Left ventricle myocardium inferior (tissue), 1 donor: ENCODE measurements at regions not wholly inside any gene's neighbourhood (a gene's known extent, or its start where the extent isn't known, plus 50 kb on each side); places are given as distances from the start of the nearest gene placed in this dataset.
"Not testable (repeated sequence)": the region's sequence is repeated elsewhere in the genome, so short reads cannot be mapped to it uniquely, and the experiment has no call there.

Experiments
- DNase-seq: peaks from one replicate; pipeline ENCODE4 v3.0.0-alpha.2; 2020
- H3K27ac ChIP-seq: fragments of 200-600 bp; replicated peaks from 2 replicates; pipeline ENCODE4 v1.8.0; 2021
- H3K27me3 ChIP-seq: fragments of 200-600 bp; 2 replicates; pipeline ENCODE4 v1.8.0; 2021; ENCODE audit warnings: low read depth
- H3K36me3 ChIP-seq: fragments of 200-600 bp; 2 replicates; pipeline ENCODE4 v1.8.0; 2021
- H3K4me1 ChIP-seq: fragments of 200-600 bp; 2 replicates; pipeline ENCODE4 v1.8.0; 2021
- H3K4me3 ChIP-seq: fragments of 200-600 bp; 2 replicates; pipeline ENCODE4 v1.8.0; 2021; ENCODE audit warnings: mild to moderate bottlenecking, moderate library complexity
- H3K9me3 ChIP-seq: fragments of 200-600 bp; replicated peaks from 2 replicates; pipeline ENCODE4 v1.8.0; 2021
- CTCF ChIP-seq: fragments of 200-600 bp; IDR thresholded peaks from 2 replicates; pipeline ENCODE4 v1.8.0; 2021; ENCODE audit warnings: antibody characterized with exemption, mild to moderate bottlenecking, borderline replicate concordance
- intact Hi-C: fragments of 100-400 bp; cut with micrococcal nuclease; formaldehyde crosslinking; loops from one replicate; pipeline ENCODE4 v1.11.0; 2022
- donor health status: DM: no; HTN: yes; CAD: no; lungs with severe emphysema.

- H3K4me1 ChIP-seq, result no peaks in the 10 kb centered on the region
- TF ChIP-seq CTCF, result no peak
- intact Hi-C loops, result no loop called here
- no peak overlapping the region for H3K4me3 ChIP-seq
- H3K9me3 ChIP-seq, result peaks cover 9% of the 10 kb centered on the region
- no peaks in the 10 kb centered on the region for H3K36me3 ChIP-seq
- no peak overlapping the region for H3K27ac ChIP-seq
- DNase-seq, result no peak
- peaks cover 64% of the 10 kb centered on the region for H3K27me3 ChIP-seq
Observed at GRCh38 chr22:49392247-49392646, 435.4 kb downstream of the BRD1 start.

GRCh38 chr22:49391436-49391835, 436.2 kb downstream of the BRD1 start:
- Histone ChIP-seq H3K36me3 (no peaks in the 10 kb centered on the region), H3K9me3 (peaks cover 9% of the 10 kb centered on the region), H3K27me3 (peaks cover 56% of the 10 kb centered on the region), H3K4me1 (no peaks in the 10 kb centered on the region), H3K4me3 (no peak overlapping the region), H3K27ac (no peak overlapping the region)
- DNase-seq, result no peak
- intact Hi-C loops, result no loop called here
- no peak for TF ChIP-seq CTCF

- Histone ChIP-seq H3K36me3 (no peaks in the 10 kb centered on the region), H3K9me3 (peaks cover 9% of the 10 kb centered on the region), H3K4me1 (no peaks in the 10 kb centered on the region), H3K27ac (no peak overlapping the region), H3K27me3 (peaks cover 52% of the 10 kb centered on the region), H3K4me3 (no peak overlapping the region)
- DNase-seq, result no peak
- intact Hi-C loops, result no loop called here
- no peak for TF ChIP-seq CTCF
Observed at GRCh38 chr22:49390954-49391353, 436.7 kb downstream of the BRD1 start.

- intact Hi-C loops, H3K36me3 ChIP-seq, H3K4me1 ChIP-seq, H3K27ac ChIP-seq, DNase-seq, H3K9me3 ChIP-seq, H3K4me3 ChIP-seq: not testable (repeated sequence)
- H3K27me3 ChIP-seq, result peaks cover 48% of the 10 kb centered on the region
Observed at GRCh38 chr22:49383909-49384308, 443.8 kb downstream of the BRD1 start.

DNA sequence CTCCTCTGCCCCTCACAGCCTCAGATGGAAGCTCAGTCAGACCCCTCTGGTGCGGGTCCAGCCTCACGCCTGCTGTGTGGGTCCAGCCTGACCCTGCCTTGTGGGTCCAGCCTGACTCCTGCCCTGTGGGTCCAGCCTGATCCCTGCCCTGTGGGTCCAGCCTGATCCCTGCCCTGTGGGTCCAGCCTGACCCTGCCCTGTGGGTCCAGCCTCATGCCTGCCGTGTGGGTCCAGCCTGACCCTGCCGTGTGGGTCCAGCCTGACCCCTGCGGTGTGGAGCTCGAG, 445.3 kb downstream of the BRD1 start:
- no peaks in the 10 kb centered on the region for H3K9me3 ChIP-seq
- no peak for TF ChIP-seq CTCF
- H3K27ac ChIP-seq, result no peak overlapping the region
- no peak overlapping the region for H3K4me3 ChIP-seq
- H3K4me1 ChIP-seq, result no peaks in the 10 kb centered on the region
- H3K27me3 ChIP-seq, result peaks cover 59% of the 10 kb centered on the region
- intact Hi-C loops, result no loop called here
- no peaks in the 10 kb centered on the region for H3K36me3 ChIP-seq
- no peak for DNase-seq

- H3K9me3 ChIP-seq, result no peaks in the 10 kb centered on the region
- no peak for DNase-seq
- no peaks in the 10 kb centered on the region for H3K36me3 ChIP-seq
- no peak for TF ChIP-seq CTCF
- H3K4me1 ChIP-seq, result no peaks in the 10 kb centered on the region
- intact Hi-C loops, result no loop called here
- no peak overlapping the region for H3K27ac ChIP-seq
- no peak overlapping the region for H3K4me3 ChIP-seq
- peaks cover 65% of the 10 kb centered on the region for H3K27me3 ChIP-seq
Observed at GRCh38 chr22:49381595-49382450, 445.9 kb downstream of the BRD1 start.
